ENCODE measurements at regions not wholly inside any gene's neighbourhood (a gene's known extent, or its start where the extent isn't known, plus 50 kb on each side); places are given as distances from the start of the nearest gene placed in this dataset.
"Not testable (repeated sequence)": the region's sequence is repeated elsewhere in the genome, so short reads cannot be mapped to it uniquely, and the experiment has no call there.

DNA sequence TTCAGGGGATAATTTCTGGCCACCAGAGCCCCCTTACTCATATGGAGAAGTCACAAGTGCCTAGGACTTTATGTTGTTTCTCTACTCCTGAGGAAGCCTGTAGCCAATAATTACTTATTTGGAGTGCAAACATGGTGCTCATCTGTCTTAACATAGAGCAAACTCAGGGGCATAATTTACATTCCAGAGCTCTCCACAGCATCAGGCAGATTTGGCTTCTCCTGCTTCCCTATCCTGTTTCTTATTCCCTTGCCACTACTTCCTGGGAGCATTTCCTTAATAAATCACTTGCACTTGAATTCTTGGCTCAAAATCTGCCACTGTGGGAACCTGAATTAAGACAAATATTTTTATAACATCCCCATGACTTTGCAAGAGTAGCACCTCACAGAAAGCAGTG is 960.9 kb downstream of the SOCS6 start:
- no peak for DNase-seq (ENCODE audit: low read depth)

DNA sequence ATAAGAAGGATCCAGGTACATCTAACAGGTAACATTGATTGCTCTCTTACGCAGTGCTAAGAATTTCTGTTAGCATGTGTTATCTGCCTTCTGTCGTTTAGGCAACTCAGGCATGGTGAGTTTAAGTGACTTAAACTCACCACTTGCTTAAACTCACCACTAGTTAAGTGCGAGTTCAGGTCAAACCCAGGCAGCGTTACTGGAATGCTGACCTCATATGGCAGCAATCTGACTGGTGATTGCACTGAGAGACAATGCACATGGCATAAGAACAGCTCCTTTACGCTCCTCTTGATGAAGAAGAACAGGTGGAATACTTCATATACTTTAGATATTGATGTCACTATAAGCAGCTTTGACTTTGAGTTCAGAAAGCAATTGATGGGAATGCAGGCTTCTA is 954.1 kb downstream of the SOCS6 start:
- no peak for DNase-seq (ENCODE audit: low read depth)

DNA sequence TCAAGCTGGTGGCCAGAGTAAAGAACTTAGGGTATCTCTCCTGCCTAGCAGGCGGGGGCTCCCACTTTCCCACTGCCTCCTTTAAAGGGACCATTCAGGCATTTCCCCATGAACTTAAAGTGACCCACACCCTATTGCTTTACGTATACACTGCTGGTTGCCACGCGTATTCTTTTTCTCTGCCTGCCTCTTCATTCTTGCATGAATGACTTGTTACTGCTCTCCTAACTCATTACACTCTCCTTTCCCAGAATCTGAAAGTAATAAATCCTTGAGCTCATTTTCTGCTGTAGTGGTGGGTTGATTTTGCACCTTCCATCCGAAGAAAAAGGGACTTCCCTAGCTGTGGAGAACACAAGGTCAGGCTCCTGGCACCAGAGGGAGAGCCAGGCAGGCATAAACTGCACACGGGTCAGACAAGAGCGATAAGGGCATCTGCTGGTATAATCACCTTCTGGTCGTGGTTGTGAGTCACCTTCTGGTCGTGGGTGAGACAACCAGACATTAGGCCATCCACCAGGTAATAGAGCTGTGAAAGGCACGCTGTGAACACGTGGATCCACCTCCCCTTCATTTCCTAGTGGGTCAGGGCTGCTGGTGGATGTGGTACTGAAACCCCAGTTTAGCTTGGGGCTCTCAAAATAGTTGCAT is 950.3 kb downstream of the SOCS6 start:
- DNase-seq (ENCODE audit: low read depth): no peak

DNA sequence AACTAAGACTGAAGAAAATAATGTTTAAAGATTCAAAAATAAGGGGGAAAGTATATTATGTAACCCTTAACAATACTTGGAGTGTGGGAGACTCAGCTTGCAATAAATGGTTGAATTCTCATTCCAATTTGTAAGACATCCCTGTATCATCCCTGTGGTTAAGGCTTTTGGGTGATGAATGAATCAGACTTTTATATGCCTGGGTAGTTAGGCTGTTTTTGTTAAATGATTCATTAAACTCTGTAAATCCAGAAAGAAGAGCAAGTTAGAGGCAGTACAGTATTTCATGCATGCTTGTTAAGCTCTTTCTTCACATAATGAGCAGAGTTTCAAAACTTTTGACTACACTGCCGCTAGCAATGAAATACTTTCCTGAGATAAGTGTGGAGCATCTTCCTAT is 948.8 kb downstream of the SOCS6 start:
- DNase-seq (ENCODE audit: low read depth): peak; percentile 3

DNA sequence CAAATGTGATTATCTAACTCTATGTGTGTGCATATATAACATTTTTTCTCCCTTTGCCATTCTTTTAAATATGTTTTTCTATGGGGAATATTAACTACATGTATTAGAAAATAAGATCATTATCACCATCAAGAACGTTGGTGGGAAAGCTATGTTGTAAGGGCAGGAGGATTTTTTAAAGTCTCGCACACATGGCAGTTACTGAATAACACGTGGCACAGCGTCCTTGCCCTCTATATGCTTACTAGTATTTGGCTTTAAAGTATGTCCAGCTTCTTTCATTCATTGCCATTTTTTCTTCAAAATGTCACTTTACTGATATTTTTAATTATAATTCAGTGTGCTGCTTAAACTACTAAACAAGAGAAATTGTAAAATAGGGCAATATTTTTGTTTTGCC is 944.3 kb downstream of the SOCS6 start:
- DNase-seq (ENCODE audit: low read depth): no peak

DNA sequence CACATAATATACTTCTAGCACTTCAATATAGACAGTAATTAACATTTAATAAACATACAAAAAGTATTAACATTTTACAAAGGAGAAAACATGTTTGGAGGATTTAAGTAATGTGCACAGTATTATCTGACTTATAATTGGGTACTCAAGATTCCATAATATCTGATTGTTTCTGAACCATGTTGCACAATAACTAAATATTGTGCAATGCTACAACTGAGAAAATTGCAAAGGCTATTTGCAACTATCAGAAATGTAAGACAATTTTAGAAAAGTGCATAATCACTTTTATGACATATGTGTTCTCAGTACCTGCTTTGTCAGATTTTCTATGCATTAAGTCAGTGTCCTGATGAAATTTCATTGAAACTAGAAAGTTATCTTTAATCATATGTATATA is 934.6 kb downstream of the SOCS6 start:
- DNase-seq (ENCODE audit: low read depth): no peak

DNA sequence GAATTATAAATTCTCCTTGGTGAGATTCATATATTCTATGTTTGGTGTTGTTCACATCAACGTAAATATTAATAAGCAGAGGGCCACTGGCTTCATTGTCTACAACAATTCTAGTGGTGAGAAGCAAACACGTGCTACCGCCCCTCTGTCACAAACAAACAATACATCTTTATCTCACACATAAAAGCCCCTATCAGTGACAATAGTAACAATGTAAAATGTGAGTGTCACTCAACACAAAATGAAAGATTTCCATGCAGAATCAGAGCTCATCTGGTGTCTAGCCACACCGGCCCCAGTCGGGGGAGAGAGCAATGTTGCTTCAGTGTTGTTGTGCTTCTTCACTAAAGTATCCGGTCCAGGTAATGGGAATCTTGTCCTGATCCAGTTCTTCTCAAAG is 932.6 kb downstream of the SOCS6 start:
- DNase-seq (ENCODE audit: low read depth): no peak

DNA sequence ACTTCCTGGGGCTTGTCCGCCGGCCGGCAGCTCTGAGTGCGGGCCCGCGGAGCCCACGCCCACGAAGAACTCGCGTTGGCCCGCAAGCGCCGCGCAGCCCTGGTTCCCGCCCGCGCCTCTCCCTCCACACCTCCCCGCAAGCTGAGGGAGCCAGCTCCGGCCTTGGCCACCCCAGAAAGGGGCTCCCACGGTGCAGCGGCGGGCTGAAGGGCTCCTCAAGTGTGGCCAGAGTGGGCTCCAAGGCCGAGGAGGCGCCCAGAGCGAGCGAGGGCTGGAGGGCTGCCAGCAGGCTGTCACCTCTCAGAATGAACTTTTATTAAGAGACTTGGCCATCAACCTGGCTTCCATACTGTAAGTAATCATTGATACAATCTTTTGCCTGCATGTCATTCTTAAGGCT is 923.9 kb downstream of the SOCS6 start:
- DNase-seq (ENCODE audit: low read depth): not testable (repeated sequence)

DNA sequence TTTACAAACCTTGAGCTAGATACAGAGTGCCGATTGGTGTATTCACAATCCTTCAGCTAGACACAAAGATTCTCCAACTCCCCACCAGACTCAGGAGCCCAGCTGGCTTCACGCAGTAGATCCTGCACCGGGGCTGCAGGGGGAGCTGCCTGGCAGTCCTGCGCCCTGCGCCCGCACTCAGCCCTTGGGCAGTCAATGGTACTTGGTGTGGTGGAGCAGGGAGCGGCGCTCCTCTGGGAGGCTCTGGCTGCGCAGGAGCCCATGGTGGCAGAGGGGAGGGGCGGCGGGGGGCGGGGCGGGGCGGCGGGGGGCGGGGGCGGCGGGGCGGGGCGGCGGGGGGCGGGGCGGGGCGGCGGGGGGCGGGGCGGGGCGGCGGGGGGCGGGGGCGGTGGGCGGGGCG is 923.4 kb downstream of the SOCS6 start:
- DNase-seq (ENCODE audit: low read depth): no peak

DNA sequence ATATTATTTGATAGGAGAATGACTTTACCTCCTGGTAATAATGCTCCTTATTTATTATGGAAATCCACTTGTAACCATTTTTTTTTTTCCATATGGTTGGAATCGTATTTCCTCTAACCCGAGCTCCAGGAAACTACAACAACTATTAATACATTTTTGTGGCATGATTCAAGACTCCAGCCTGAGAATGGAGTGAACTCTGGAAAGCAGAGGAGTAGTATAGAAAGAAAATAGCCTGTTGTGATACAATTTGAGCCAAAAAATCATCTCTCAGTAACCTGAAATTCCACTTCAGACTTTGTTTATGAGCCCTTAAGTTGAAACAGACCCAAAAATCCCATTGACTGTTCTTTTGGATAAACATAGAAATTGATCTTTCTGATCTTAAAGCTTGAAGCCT is 921.1 kb downstream of the SOCS6 start:
- DNase-seq (ENCODE audit: low read depth): no peak

DNA sequence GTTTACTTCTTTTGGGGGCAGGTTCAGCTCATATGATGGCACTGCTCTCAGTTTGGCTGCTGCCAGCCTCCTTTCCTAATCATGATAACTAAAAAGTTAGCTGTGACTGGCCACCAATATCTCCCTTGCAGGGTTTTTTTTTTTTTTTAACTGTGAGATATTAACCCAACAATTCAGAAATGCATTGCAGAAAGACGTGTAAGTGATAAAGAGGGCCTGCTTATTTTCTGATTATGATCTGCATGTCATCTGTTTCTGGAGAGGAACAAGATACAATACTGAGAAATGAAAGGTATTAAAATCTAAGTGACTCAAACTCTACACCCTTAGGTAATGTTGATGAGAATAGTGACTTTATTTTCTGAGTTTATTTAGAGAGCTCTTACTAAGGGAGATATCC is 905.6 kb downstream of the SOCS6 start:
- no peak for DNase-seq (ENCODE audit: low read depth)

DNA sequence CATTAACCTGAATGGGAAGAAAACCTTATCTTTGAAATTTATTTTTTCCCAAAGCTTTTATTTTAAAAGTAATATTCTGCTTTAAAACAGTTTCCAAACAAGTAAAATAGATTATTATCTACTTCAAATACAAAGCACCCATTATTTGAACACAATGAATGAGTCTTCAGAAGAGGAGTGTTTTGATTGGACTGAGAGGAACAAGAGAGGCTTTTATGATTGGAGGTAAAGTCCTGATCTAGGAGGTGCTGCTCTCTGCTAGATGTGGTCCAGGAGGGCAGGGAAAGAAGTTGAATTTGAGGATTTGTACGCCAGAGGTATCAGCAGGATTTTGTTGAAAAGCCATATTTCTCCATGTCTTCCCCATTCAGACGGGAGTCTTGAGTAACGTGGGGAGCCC is 900.7 kb downstream of the SOCS6 start:
- DNase-seq (ENCODE audit: low read depth): no peak

DNA sequence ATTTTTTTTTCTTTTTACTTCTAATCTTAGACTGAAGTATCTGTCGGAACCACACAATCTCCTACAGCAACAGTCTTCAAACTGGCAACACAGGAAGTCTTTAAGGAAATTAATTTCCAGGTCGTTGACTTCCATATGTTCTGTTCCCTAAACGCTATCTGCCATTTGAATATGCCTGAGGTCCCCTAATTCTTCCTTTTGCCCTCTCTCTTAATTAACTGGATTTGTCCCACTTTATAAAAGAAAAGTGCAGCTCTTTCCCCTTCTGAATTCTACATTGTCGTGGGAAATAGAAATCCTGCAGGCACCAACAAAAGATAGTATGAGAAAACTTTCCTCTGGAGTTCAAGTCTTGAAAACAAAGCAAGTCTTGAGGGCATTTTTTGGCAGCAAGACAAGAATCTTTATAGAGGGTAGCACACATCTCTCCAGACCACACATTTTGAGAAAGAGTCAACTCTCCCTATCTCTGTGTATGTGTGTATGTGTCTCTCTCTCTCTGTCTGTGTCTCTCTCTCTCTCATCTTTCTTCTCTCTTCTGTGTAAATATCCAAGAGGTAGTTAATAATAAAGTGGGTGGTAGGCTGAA is 879.8 kb downstream of the SOCS6 start:
- DNase-seq (ENCODE audit: low read depth): peak; percentile 1

DNA sequence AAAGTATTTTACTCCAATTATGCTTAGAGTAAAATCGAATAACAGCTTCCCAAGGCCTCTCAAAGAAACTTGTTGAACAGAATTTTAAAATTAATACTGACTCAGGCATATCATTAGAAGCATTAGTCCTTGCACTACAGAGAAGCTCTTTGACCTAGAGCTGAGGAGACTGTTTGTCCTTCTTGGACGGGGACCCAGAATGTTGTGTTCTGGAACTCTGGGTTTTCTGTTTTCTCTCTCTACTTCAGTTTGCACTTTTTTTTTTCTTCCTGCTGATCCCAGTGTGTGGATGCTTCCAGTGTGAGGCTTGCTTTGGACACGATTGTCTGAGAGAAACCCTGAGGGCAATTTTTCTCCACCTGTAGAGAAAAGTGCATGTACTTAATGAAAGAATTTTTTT is 847.6 kb downstream of the SOCS6 start:
- no peak for DNase-seq (ENCODE audit: low read depth)

DNA sequence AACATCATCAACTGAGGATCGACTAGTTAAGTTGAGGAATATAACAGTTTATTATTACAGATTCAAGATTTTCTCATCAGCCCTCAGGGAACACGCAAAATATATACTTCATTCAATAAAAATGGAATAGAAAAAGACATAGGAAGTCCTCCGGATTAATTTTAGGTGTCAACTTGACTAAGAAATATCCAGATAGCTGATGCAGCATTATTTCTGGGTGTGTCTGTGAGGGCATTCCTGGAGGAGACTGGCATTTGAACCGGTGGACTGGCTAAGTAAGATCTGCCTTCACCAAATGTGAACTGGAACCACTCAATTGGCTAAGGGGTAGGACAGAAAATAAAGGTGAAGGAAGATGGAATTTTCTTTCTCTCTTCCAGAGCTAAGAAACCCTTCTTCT is 845.3 kb downstream of the SOCS6 start:
- DNase-seq (ENCODE audit: low read depth): no peak

DNA sequence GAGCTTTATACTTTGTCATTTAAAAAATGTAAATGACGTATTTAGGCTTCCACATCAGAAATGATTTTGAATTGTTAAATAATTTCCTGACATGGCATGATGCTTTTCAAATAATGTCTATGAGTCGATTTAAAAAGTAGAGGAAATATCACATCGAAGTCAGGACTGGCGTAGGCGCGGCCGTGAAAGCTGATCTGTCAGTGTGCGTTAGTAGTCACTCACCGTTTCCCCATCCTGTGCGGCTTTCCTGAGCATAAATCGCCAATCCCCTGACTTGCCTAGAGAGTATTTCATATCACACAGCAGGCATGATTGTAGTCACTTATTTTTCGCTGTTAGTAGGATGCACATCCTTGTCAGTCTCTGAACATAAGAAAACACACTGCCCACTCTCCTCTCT is 843.1 kb downstream of the SOCS6 start:
- DNase-seq (ENCODE audit: low read depth): no peak

DNA sequence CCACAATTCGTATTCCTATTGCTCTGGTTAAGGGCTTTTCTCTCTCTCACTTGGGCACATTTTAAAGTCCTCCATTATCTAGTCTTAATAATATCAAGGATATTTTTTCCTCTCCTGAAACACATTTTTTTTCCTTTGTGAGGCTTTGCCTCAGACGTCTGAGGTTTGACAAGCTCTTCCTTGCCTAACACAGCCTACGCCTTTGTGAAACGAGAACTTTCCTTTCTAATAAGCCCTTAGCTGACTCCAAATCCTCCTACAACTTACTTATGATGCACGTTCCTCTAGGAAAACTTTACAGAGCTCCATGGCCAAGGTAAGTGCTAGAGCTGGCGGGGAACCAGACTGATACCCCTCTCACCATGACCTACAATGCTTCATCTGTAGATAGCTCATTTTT is 841.5 kb downstream of the SOCS6 start:
- no peak for DNase-seq (ENCODE audit: low read depth)

DNA sequence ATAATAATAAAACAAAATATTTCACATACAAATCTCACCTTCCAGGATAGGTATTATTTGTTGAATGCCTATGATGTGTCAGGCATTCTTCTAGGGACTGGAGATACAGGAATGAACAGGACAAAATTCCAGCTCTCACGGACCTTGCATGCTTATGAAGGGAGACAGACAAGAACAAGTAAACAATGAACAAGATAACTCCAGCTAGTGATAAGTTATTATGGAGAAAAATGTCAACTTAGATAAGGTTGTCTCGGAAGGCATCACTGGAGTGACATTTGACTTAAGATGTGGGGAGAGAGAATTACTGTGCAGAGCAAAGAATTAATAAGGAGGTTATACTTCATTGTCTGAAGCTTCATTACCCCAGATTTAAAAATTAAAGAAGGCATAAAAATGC is 836.7 kb downstream of the SOCS6 start:
- DNase-seq (ENCODE audit: low read depth): no peak

DNA sequence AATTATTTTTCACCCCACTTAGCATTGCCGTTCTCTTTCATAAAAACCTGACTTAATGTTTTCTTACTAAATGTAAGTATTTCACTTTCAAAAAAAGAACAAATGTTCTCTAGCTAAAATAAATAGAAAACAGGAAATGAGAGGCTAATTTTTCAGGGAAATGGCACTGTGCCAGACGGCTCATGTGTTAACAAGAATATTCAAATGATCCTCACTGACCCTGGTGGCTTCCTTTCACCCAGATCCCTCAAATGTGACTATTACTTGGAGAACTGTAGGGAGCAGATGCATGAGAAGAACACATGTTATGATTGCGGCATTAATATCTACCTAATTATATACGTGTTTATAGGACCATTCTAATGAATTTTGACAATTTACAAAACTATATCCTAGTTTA is 827.7 kb downstream of the SOCS6 start:
- DNase-seq (ENCODE audit: low read depth): no peak

DNA sequence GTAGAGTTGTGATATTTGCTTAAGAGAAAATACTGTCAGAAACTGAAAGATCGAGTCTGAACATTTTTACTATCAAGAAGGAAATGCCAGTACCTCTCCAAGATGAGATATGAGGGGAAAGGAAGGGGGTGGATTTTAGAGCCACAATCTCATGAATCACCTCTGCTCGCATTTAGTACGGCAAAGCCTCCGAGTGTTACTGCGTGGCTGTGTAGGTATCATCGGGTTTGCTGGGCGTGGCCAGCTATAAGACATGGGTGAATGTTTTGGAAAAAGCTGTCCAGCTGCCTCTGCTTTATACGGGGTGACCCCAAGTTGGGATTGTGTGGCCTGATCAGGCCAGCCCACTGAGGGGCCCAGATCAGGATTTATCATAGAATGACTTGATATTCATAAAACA is 826.4 kb downstream of the SOCS6 start:
- no peak for DNase-seq (ENCODE audit: low read depth)

DNA sequence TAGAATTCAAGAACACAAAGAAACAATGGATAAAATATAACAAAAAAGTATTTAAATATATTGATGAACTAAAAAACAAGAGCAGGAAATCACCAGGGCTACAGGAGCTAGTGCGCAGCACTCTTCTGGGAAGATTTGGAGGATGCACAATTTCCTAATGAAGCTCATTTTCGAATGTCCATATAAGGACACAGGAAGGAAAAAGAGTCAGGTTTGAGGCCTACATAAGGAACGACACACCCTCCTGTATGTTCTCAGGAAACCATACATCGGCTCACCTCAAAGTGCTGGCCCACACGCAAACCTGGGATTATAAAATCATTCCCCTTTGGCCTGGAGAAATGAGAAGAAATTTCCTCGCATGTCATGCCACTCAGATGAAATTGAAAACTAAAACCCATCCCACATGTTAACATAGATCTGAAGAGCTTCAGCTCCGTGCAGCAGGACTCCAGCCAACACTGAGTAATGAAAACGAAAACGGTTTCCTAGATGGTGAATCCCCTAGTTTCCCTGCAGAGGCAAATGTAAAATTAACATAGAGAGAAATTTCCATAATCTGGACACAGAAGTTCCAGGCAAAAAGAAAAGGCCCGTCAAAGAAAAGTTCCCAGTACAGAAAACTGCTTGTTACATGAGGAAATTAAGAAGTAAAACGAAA is 825.8 kb downstream of the SOCS6 start:
- DNase-seq (ENCODE audit: low read depth): no peak

DNA sequence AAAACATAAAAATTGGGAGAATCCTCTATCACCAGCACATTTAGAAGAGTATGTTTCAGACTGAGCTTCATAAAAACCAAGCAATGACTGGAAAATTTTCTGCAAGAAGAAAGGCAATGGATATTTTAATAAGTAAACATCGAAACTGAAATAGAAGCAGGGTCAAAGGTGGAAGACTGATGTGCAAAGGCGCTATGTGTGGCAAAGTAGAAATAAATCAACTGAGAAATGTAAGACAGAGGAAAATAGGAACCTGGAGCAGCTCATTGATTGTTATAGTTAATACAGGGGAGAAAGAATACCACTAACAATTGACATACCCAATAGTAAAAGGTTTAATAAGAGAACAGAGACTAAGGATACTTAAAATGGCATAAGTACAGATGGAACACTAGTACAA is 818.4 kb downstream of the SOCS6 start:
- no peak for DNase-seq (ENCODE audit: low read depth)

DNA sequence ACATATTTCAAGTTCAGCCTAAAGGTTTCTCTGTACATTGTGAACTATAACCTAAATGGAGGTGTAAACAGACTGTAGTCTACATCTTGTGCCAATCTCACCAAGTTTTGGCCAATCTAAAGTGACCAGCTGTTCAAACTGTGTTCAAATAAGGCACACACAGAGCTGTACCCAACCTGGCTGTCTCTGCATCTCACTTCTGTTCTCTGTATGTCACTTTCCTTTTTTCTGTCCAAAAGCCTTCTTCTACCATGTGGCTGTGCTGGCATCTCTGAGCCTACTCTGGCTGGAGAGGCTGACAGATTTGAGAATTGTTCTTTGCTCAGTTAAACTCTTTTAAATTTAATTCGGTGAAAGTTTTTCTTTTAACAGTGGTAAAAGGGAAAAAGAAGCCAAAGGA is 817.9 kb downstream of the SOCS6 start:
- no peak for DNase-seq (ENCODE audit: low read depth)
